ENCODE measurements at regions not wholly inside any gene's neighbourhood (a gene's known extent, or its start where the extent isn't known, plus 50 kb on each side); places are given as distances from the start of the nearest gene placed in this dataset.

DNA sequence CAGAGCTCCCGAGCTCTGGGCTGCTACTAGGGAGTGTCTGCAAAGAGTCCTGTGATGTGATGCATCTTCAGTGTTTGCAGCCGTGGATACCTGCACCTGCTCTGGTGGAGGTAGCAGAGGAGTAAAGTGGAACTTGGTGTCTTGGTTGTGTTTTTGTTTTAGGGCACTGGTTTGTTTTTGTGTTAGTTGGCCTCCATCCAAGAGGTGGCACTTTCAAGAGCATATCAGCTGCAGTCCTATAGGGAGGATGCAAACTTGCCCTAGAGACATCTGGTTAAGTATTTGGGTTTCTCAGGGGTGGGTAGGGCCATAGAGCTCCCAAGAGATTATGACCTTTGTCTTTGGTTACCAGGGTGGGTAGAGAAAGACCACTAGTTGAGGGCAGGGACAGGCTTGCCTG lies 1249.0 kb upstream of the FAM98A start:
- TF ChIP-seq, protein P1, sequence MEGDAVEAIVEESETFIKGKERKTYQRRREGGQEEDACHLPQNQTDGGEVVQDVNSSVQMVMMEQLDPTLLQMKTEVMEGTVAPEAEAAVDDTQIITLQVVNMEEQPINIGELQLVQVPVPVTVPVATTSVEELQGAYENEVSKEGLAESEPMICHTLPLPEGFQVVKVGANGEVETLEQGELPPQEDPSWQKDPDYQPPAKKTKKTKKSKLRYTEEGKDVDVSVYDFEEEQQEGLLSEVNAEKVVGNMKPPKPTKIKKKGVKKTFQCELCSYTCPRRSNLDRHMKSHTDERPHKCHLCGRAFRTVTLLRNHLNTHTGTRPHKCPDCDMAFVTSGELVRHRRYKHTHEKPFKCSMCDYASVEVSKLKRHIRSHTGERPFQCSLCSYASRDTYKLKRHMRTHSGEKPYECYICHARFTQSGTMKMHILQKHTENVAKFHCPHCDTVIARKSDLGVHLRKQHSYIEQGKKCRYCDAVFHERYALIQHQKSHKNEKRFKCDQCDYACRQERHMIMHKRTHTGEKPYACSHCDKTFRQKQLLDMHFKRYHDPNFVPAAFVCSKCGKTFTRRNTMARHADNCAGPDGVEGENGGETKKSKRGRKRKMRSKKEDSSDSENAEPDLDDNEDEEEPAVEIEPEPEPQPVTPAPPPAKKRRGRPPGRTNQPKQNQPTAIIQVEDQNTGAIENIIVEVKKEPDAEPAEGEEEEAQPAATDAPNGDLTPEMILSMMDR (IDR thresholded peaks at IDR 0.05; ENCODE audit: insufficient read depth, low read length, poor library complexity, severe bottlenecking): no peak
- TF ChIP-seq EZH2phosphoT487 (conservative IDR thresholded peaks at IDR 0.05; ENCODE audit: low read length): no peak

Data from SU-DHL-6 (cell line).